ENCODE measurements at regions not wholly inside any gene's neighbourhood (a gene's known extent, or its start where the extent isn't known, plus 50 kb on each side); places are given as distances from the start of the nearest gene placed in this dataset.

DNA sequence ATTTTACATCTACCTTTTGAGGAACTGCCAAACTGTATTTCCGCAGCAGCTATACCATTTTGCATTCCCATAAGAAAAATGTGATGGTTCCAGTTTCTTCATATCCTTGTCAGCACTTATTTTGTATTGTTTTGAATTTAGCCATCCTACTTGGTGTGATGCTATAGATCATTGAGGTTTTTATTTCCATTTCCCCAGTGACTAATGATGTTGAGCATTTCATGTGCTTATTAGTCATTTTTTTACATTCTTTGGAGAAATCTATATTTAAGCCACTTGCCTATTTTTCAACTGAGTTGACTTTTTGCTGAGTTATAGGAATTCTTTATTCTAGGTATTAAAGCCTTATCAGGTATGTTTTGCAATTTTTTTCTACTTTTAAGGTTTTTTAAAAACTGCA lies 347.6 kb upstream of the RARB start:
- TF ChIP-seq, protein P1, sequence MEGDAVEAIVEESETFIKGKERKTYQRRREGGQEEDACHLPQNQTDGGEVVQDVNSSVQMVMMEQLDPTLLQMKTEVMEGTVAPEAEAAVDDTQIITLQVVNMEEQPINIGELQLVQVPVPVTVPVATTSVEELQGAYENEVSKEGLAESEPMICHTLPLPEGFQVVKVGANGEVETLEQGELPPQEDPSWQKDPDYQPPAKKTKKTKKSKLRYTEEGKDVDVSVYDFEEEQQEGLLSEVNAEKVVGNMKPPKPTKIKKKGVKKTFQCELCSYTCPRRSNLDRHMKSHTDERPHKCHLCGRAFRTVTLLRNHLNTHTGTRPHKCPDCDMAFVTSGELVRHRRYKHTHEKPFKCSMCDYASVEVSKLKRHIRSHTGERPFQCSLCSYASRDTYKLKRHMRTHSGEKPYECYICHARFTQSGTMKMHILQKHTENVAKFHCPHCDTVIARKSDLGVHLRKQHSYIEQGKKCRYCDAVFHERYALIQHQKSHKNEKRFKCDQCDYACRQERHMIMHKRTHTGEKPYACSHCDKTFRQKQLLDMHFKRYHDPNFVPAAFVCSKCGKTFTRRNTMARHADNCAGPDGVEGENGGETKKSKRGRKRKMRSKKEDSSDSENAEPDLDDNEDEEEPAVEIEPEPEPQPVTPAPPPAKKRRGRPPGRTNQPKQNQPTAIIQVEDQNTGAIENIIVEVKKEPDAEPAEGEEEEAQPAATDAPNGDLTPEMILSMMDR (conservative IDR thresholded peaks at IDR 0.05; ENCODE audit: low read depth, low read length), result no peak
- DNase-seq (ENCODE audit: low read depth), result no peak
- H3K4me3 ChIP-seq (ENCODE audit: low read depth, low read length), result no peak overlapping the region

DNA sequence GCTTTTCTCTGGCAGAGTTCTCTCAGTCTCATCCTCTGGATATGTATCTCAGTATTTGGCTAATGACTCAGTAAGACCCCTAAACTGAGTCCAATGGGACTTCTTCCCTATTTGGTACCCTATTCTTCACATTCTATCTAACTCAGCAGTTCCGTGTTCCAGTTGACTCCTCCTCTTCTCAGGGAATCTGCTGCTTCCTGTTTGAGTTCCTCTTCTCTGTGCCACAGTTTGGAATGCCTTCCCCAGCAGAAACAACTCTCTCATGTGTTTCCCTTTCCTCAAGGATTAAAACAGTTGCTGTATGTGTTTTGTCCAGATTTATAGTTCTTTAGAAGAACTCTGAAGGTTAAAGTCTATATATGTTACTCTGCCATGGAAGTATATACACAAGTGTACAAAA lies 344.0 kb upstream of the RARB start:
- no peak overlapping the region for H3K4me3 ChIP-seq (ENCODE audit: low read depth, low read length)
- no peak for DNase-seq (ENCODE audit: low read depth)
- TF ChIP-seq, protein P1 (conservative IDR thresholded peaks at IDR 0.05; ENCODE audit: low read depth, low read length), result no peak

DNA sequence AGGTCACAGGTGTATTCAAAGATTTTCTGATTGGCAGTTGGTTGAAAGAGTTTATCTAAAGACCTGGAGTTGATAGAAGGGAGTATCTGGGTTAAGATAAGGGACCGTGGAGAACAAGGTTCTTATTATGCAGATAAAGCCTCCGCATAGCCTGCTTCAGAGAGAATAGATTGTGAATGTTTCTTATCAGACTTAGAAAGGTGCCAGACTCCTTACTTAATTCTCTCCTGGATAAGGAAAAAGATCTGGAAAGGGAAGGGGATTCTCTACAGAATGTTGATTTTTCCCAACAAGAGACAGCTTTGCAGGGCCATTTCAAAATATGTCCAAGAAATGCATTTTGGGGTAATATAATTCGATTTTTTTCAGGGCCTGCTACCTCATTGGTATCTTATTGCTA lies 341.3 kb upstream of the RARB start:
- no peak for DNase-seq (ENCODE audit: low read depth)
- no peak overlapping the region for H3K4me3 ChIP-seq (ENCODE audit: low read depth, low read length)
- TF ChIP-seq, protein P1 (conservative IDR thresholded peaks at IDR 0.05; ENCODE audit: low read depth, low read length), result no peak

DNA sequence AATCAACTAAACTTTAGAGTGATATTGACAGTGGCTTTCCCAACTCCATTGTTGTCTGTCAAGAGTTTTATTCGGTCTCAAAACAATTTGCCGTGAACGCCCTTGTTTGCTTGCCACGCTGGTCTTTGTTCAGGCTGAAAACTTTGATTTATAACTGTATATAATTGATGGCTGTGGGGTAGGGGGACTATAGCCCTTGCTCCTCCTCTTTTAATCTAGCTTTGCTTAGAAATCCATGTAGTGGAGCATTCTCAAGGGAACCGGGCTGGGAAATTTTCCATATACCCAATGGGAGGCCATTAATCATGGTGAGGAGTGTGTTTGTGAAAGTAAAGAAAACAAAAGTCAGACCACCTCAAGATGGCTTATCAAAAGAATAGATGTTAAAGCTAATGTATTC lies 339.8 kb upstream of the RARB start:
- TF ChIP-seq, protein P1 (conservative IDR thresholded peaks at IDR 0.05; ENCODE audit: low read depth, low read length), result no peak
- no peak for DNase-seq (ENCODE audit: low read depth)
- H3K4me3 ChIP-seq (ENCODE audit: low read depth, low read length), result no peak overlapping the region

DNA sequence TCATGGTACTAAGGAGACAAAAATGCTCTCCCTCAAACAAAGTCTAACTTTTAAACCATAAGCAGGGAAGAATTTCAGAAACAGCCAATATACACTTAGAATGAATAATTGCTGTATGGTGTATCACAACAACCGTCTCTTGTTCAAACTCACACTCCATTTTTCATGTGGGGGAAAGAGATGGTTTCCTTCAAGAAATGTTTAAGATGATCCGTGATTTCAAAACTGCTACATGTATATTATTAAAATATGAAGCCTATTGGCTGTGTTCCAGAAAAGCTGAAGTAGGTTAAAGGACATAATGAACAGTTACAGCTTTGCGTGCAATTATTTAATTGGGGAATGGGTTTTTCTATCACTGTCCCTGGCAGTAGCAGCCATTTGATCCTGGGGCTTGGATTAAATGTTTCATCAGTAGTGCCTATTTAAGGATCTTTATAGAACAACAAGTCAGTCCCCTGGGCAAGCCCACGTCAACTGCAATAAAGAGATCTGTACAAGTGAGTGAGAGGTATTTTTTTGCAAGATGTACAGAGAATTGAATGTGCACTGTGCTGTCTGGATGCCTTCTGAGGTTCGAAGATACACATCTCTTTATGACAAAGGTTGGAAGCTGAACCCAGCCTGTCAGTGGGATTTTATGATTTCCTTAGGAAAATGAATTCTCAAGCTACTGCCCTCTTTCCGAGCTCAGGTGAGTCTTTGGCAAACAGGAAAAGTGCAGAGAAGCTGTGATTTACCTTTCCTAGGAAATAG lies 337.2 kb upstream of the RARB start:
- TF ChIP-seq, protein P1 (conservative IDR thresholded peaks at IDR 0.05; ENCODE audit: low read depth, low read length), result no peak
- H3K4me3 ChIP-seq (ENCODE audit: low read depth, low read length), result no peak overlapping the region
- DNase-seq (ENCODE audit: low read depth), result no peak

DNA sequence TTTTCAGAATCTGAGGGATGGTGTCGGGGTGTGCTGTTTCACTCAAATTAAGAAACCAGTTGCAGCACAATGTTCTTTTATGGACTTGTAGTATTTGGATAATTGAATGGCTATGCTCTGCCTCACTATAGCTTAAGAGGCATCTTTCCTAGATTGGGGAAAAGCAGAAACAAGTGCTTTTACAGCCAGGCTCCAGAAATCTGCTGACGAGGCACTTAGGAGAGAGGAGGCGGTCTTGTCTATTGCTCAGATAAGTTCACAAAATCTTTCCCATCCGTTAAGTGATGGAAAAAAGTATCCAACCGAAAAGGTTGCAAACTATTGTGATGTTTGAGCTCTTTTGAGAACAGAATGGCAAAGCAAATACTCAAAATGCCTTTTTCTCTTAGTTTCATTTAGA lies 336.1 kb upstream of the RARB start:
- no peak overlapping the region for H3K4me3 ChIP-seq (ENCODE audit: low read depth, low read length)
- TF ChIP-seq, protein P1 (conservative IDR thresholded peaks at IDR 0.05; ENCODE audit: low read depth, low read length), result no peak
- DNase-seq (ENCODE audit: low read depth), result no peak

Measured in epithelial cell of proximal tubule (primary cell).